ENCODE measurements at regions not wholly inside any gene's neighbourhood (a gene's known extent, or its start where the extent isn't known, plus 50 kb on each side); places are given as distances from the start of the nearest gene placed in this dataset.

GRCh38 chr15:38036790-38037338 is 102.4 kb downstream of the TMCO5A start:
- H3K27ac Mint-ChIP-seq: no peak overlapping the region
- no peak for DNase-seq
- H3K4me3 Mint-ChIP-seq: no peak overlapping the region
- peaks cover 2% of the 10 kb centered on the region for H3K27me3 Mint-ChIP-seq
- H3K4me1 Mint-ChIP-seq: no peaks in the 10 kb centered on the region
- intact Hi-C loops (cut with micrococcal nuclease): no loop called here
- no peaks in the 10 kb centered on the region for H3K36me3 Mint-ChIP-seq (ENCODE audit: low read depth)
- H3K9me3 Mint-ChIP-seq: no peaks in the 10 kb centered on the region

- H3K27ac Mint-ChIP-seq: no peak overlapping the region
- H3K4me1 Mint-ChIP-seq: peaks cover 5% of the 10 kb centered on the region
- peaks cover 2% of the 10 kb centered on the region for H3K27me3 Mint-ChIP-seq
- no peak for DNase-seq
- intact Hi-C loops (cut with micrococcal nuclease): no loop called here
- no peak overlapping the region for H3K4me3 Mint-ChIP-seq
- H3K9me3 Mint-ChIP-seq: no peaks in the 10 kb centered on the region
- H3K36me3 Mint-ChIP-seq (ENCODE audit: low read depth): no peaks in the 10 kb centered on the region
Measured at GRCh38 chr15:38038659-38039442, 104.4 kb downstream of the TMCO5A start.

DNA sequence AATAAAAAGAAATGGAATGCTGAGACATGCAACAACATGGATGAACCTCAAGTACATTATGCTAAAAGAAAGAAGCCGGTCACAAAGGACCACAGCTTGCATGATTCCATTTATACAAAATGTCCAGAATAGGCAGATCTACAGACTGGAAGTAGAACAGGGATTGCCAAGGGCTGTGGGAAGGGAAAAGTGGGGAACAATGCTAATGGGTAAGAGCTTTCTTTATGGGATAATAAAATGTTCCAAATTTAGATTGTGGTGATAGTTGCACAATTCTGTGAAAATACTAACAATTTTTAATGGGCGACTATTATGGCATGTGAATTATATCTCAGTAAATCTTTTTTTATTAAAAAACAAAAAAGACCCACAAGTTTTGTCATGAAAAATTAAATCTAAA is 106.2 kb downstream of the TMCO5A start:
- H3K27ac Mint-ChIP-seq: no peak overlapping the region
- no peak for DNase-seq
- H3K4me3 Mint-ChIP-seq: no peak overlapping the region
- intact Hi-C loops (cut with micrococcal nuclease): no loop called here
- H3K36me3 Mint-ChIP-seq (ENCODE audit: low read depth): no peaks in the 10 kb centered on the region
- peaks cover 2% of the 10 kb centered on the region for H3K27me3 Mint-ChIP-seq
- H3K4me1 Mint-ChIP-seq: peaks cover 5% of the 10 kb centered on the region
- H3K9me3 Mint-ChIP-seq: no peaks in the 10 kb centered on the region

DNA sequence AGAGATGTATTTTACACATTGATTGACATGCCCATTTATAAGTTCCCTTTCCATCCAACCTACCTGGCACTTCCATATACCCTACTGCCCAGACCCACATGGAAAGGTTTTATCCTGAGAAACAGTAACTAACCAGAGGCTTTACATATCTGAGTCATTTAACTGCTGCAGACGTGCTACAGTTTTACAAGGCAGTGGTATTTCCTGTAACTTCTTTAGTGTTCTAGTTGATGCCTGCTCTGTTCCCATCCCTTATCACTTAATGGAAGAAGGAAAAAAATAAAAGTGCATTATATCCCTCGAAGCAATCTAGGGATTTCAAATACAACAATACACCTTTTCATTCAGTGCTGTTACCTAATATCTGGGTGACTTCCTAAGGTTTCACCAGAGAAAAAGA is 107.1 kb downstream of the TMCO5A start:
- peaks cover 2% of the 10 kb centered on the region for H3K27me3 Mint-ChIP-seq
- DNase-seq: no peak
- H3K4me3 Mint-ChIP-seq: no peak overlapping the region
- peaks cover 5% of the 10 kb centered on the region for H3K4me1 Mint-ChIP-seq
- H3K36me3 Mint-ChIP-seq (ENCODE audit: low read depth): no peaks in the 10 kb centered on the region
- intact Hi-C loops (cut with micrococcal nuclease): no loop called here
- H3K9me3 Mint-ChIP-seq: no peaks in the 10 kb centered on the region
- H3K27ac Mint-ChIP-seq: no peak overlapping the region

DNA sequence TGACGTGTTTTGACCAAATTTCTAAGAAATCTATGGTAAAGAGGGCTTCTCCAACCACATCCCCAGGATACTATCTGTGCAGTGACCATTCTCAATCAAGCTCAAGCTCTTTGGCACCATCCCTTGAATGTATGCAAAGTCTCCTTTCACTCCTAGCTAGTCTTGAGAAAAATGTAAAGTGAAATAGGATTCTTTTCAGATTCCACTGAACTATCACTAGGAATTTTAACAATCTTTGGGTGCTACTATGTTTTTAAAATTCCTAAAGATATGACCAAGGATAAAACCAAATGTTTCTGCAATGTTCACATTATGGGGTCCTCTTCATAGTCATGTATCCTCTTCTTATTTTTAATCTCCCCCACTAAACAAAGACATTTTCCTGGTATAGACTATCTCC is 107.8 kb downstream of the TMCO5A start:
- H3K27ac Mint-ChIP-seq: no peak overlapping the region
- no peaks in the 10 kb centered on the region for H3K36me3 Mint-ChIP-seq (ENCODE audit: low read depth)
- no peak overlapping the region for H3K4me3 Mint-ChIP-seq
- intact Hi-C loops (cut with micrococcal nuclease): no loop called here
- peaks cover 5% of the 10 kb centered on the region for H3K4me1 Mint-ChIP-seq
- H3K9me3 Mint-ChIP-seq: no peaks in the 10 kb centered on the region
- DNase-seq: no peak
- peaks cover 2% of the 10 kb centered on the region for H3K27me3 Mint-ChIP-seq

DNA sequence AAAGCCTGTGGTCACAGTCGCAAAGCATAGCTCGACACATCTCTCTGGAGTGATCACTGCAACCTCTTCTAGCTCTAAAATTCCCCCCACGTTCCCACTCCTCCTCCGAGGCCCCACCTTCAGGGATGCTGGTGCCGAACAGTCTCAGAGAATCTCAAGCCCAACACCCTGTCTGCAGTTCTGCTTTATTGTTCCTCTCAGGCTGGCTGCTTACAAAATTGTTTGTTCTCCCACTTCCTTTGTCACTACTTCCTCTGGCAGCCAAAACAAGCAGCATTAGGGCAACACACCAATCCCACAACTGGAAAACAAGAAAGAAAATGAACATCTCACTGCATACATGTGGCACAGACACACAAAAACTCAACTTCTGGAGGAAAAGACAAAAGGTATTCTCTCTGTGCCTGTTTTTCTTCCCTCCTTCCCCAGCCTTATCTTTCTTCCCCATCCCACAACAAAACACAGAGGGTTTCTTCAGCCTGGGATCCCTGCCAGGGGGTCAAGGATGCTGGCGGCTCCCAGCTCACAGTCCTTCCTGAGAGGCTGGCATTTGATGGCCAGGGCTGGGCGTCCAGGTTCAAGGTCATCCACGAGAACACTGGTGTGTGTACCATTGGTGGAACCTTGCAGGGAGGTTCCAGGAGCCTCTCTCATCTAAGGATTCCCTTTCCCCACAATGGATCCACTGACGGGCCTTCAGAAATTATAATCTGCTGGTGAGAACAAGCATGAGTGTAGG is 108.4 kb downstream of the TMCO5A start:
- peaks cover 2% of the 10 kb centered on the region for H3K27me3 Mint-ChIP-seq
- peaks cover 5% of the 10 kb centered on the region for H3K4me1 Mint-ChIP-seq
- intact Hi-C loops (cut with micrococcal nuclease): no loop called here
- H3K36me3 Mint-ChIP-seq (ENCODE audit: low read depth): no peaks in the 10 kb centered on the region
- H3K27ac Mint-ChIP-seq: no peak overlapping the region
- H3K4me3 Mint-ChIP-seq: no peak overlapping the region
- DNase-seq: no peak
- no peaks in the 10 kb centered on the region for H3K9me3 Mint-ChIP-seq

GRCh38 chr15:38046257-38047051 is 112.0 kb downstream of the TMCO5A start:
- Mint-ChIP-seq H3K4me3 (no peak overlapping the region), H3K27ac (no peak overlapping the region), H3K9me3 (no peaks in the 10 kb centered on the region), H3K4me1 (peaks cover 5% of the 10 kb centered on the region), H3K27me3 (peaks cover 2% of the 10 kb centered on the region), H3K36me3 (ENCODE audit: low read depth) (no peaks in the 10 kb centered on the region)
- no peak for DNase-seq
- intact Hi-C loops (cut with micrococcal nuclease): no loop called here

- Mint-ChIP-seq H3K4me3 (no peak overlapping the region), H3K27me3 (peaks cover 2% of the 10 kb centered on the region), H3K36me3 (ENCODE audit: low read depth) (no peaks in the 10 kb centered on the region), H3K27ac (no peak overlapping the region), H3K4me1 (peaks cover under 1% of the 10 kb centered on the region), H3K9me3 (no peaks in the 10 kb centered on the region)
- intact Hi-C loops (cut with micrococcal nuclease): no loop called here
- no peak for DNase-seq
Measured at GRCh38 chr15:38048001-38048455, 113.6 kb downstream of the TMCO5A start.

DNA sequence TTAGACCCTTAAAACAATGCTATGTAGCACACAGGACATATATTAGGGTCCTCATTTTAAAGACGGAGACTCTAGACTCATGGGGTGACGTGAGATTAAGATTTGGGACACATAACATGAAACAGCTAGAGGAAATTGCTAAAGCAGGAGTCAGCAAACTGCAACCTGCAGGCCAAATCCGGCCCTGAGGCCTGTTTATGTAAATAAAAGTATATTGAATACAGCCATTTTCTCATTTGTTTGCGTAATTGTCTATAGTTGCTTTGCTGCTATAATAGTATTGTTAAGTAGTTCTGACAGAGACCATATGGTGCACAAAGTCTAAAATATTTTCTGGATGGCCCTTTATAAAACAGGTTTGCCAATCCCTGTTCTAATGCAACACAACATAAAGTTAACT is 115.5 kb downstream of the TMCO5A start:
- H3K4me3 Mint-ChIP-seq: no peak overlapping the region
- DNase-seq: no peak
- H3K36me3 Mint-ChIP-seq (ENCODE audit: low read depth): no peaks in the 10 kb centered on the region
- peaks cover 2% of the 10 kb centered on the region for H3K27me3 Mint-ChIP-seq
- no peak overlapping the region for H3K27ac Mint-ChIP-seq
- no peaks in the 10 kb centered on the region for H3K9me3 Mint-ChIP-seq
- no peaks in the 10 kb centered on the region for H3K4me1 Mint-ChIP-seq
- intact Hi-C loops (cut with micrococcal nuclease): no loop called here

GRCh38 chr15:38050529-38051448 is 116.3 kb downstream of the TMCO5A start:
- Mint-ChIP-seq H3K27me3 (peaks cover 5% of the 10 kb centered on the region), H3K9me3 (no peaks in the 10 kb centered on the region), H3K27ac (no peak overlapping the region), H3K4me1 (no peaks in the 10 kb centered on the region), H3K4me3 (no peak overlapping the region), H3K36me3 (ENCODE audit: low read depth) (no peaks in the 10 kb centered on the region)
- intact Hi-C loops (cut with micrococcal nuclease): no loop called here
- DNase-seq: no peak

DNA sequence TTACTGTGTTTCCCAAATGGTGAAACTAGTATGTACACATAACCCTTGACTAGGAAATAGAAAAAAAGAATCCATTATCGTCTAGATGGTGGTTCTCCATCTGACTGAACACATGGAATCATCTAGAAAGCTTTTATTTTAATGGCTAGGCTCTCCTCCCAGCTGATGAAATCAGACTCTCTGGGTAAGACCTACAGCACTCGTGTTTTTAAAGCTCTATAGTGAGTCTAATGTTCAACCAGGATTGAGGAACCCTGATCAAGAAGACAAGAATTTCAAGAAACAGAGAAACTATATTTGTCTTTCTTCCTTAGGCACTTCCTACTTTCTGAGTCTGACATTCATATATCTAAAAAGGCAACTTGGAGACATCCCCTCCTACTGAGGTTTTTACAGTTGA is 118.8 kb downstream of the TMCO5A start:
- Mint-ChIP-seq H3K36me3 (ENCODE audit: low read depth) (no peaks in the 10 kb centered on the region), H3K4me3 (no peak overlapping the region), H3K4me1 (no peaks in the 10 kb centered on the region), H3K9me3 (no peaks in the 10 kb centered on the region), H3K27me3 (peaks cover 5% of the 10 kb centered on the region), H3K27ac (no peak overlapping the region)
- intact Hi-C loops (cut with micrococcal nuclease): no loop called here
- DNase-seq: no peak

DNA sequence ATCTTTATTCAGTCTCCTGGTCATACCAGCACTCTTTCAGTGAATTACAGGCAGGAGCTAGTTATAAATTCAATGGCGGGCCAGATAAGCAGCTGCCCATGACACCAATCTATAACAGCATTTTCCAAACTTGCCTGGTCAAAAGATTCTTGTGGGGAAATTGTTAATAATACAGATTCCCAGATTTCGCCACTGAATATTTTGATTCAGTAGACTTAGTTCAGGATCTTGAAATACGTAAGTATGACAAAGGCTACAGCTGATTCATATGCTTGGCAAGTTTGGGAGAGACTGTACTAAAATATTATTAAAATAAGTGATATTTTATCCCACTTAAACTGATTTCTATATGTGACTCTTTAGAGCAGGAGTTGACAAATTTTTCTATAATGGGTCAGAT is 119.3 kb downstream of the TMCO5A start:
- Mint-ChIP-seq H3K9me3 (no peaks in the 10 kb centered on the region), H3K4me3 (no peak overlapping the region), H3K4me1 (no peaks in the 10 kb centered on the region), H3K27ac (no peak overlapping the region), H3K27me3 (peaks cover 5% of the 10 kb centered on the region), H3K36me3 (ENCODE audit: low read depth) (no peaks in the 10 kb centered on the region)
- no peak for DNase-seq
- intact Hi-C loops (cut with micrococcal nuclease): no loop called here

DNA sequence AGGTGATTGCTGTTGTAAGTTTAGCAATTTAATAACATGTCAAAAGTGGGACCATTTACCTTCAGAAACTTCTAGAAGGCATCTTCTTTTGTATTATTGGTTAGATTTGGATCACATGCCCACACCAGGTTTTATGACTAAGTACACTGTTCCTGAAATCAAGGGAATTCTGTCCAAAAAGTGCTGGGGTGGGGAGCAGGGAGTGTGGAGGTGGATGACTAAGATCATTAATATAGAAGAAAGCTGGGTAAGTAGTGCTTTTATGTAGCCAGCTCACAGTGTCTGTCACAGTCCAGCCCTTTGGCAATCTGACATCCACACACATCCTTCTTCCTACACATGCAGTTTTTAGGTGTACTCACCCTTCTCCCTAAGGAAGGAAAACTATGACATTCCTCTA is 120.0 kb downstream of the TMCO5A start:
- intact Hi-C loops (cut with micrococcal nuclease): no loop called here
- Mint-ChIP-seq H3K9me3 (no peaks in the 10 kb centered on the region), H3K4me1 (no peaks in the 10 kb centered on the region), H3K27ac (no peak overlapping the region), H3K4me3 (no peak overlapping the region), H3K27me3 (peaks cover 7% of the 10 kb centered on the region), H3K36me3 (ENCODE audit: low read depth) (no peaks in the 10 kb centered on the region)
- no peak for DNase-seq

All from activated CD4-positive, alpha-beta T cell treated with anti-CD3 and anti-CD28 coated beads, Interleukin-2, amount 10 ng/mL, durations not matched to agents 24 days and 14 days (primary cell).